ENCODE measurements at regions not wholly inside any gene's neighbourhood (a gene's known extent, or its start where the extent isn't known, plus 50 kb on each side); places are given as distances from the start of the nearest gene placed in this dataset.

- Histone ChIP-seq H3K27ac (no peak overlapping the region), H2AFZ (no peak overlapping the region)
- 83% methylated on average over 9 of the region's 9 CpGs for WGBS (ENCODE audit: low lambda C conversion rate, missing lambda C conversion rate)
These were observed 472.1 kb downstream of the FOXO1 start for GRCh38 chr13:40194224-40194806.

GRCh38 chr13:40197049-40197448, 469.4 kb downstream of the FOXO1 start:
- H3K4me2 ChIP-seq = no peak overlapping the region
- no peaks in the 10 kb centered on the region for H4K20me1 ChIP-seq (ENCODE audit: insufficient read depth, poor library complexity, severe bottlenecking)
- no peak overlapping the region for H3K27ac ChIP-seq
- no peak for DNase-seq (ENCODE audit: low spot score)
- no peaks in the 10 kb centered on the region for H3K27me3 ChIP-seq
- H3K4me3 ChIP-seq = no peak overlapping the region
- H3K36me3 ChIP-seq (replicated peaks; ENCODE audit: insufficient read depth, low read depth) = no peaks in the 10 kb centered on the region
- H2AFZ ChIP-seq = no peak overlapping the region
- H3K4me1 ChIP-seq (ENCODE audit: insufficient read depth) = no peaks in the 10 kb centered on the region
- no peaks in the 10 kb centered on the region for H3K9me3 ChIP-seq (ENCODE audit: low read depth)
- WGBS (ENCODE audit: low lambda C conversion rate, missing lambda C conversion rate) = 95% methylated on average over 8 of the region's 8 CpGs
- H3K9me2 ChIP-seq (replicated peaks; ENCODE audit: insufficient read depth) = no peaks in the 10 kb centered on the region
- H3K79me2 ChIP-seq = no peaks in the 10 kb centered on the region
- no peak for TF ChIP-seq EZH2 (IDR thresholded peaks at IDR 0.05; ENCODE audit: borderline replicate concordance)
- no peak for TF ChIP-seq EZH2phosphoT487 (IDR thresholded peaks at IDR 0.05; ENCODE audit: low read depth, severe bottlenecking, unreplicated experiment)
- TF ChIP-seq, protein P1, sequence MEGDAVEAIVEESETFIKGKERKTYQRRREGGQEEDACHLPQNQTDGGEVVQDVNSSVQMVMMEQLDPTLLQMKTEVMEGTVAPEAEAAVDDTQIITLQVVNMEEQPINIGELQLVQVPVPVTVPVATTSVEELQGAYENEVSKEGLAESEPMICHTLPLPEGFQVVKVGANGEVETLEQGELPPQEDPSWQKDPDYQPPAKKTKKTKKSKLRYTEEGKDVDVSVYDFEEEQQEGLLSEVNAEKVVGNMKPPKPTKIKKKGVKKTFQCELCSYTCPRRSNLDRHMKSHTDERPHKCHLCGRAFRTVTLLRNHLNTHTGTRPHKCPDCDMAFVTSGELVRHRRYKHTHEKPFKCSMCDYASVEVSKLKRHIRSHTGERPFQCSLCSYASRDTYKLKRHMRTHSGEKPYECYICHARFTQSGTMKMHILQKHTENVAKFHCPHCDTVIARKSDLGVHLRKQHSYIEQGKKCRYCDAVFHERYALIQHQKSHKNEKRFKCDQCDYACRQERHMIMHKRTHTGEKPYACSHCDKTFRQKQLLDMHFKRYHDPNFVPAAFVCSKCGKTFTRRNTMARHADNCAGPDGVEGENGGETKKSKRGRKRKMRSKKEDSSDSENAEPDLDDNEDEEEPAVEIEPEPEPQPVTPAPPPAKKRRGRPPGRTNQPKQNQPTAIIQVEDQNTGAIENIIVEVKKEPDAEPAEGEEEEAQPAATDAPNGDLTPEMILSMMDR (IDR thresholded peaks at IDR 0.05; ENCODE audit: poor library complexity) = no peak

More at GRCh38 chr13:40194224-40194806, 472.1 kb downstream of the FOXO1 start:
- peaks cover 20% of the 10 kb centered on the region for H3K4me1 ChIP-seq (ENCODE audit: insufficient read depth)
- H3K4me3 ChIP-seq = no peak overlapping the region
- no peaks in the 10 kb centered on the region for H3K9me3 ChIP-seq (ENCODE audit: low read depth)
- H3K27me3 ChIP-seq = no peaks in the 10 kb centered on the region
- H3K79me2 ChIP-seq = no peaks in the 10 kb centered on the region
- DNase-seq (ENCODE audit: low spot score) = no peak
- no peaks in the 10 kb centered on the region for H4K20me1 ChIP-seq (ENCODE audit: insufficient read depth, poor library complexity, severe bottlenecking)
- TF ChIP-seq EZH2phosphoT487 (IDR thresholded peaks at IDR 0.05; ENCODE audit: low read depth, severe bottlenecking, unreplicated experiment) (no peak), EZH2 (IDR thresholded peaks at IDR 0.05; ENCODE audit: borderline replicate concordance) (no peak)
- TF ChIP-seq, protein P1 (IDR thresholded peaks at IDR 0.05; ENCODE audit: poor library complexity) = no peak
- no peaks in the 10 kb centered on the region for H3K36me3 ChIP-seq (replicated peaks; ENCODE audit: insufficient read depth, low read depth)
- no peaks in the 10 kb centered on the region for H3K9me2 ChIP-seq (replicated peaks; ENCODE audit: insufficient read depth)
- H3K4me2 ChIP-seq = no peak overlapping the region

DNA sequence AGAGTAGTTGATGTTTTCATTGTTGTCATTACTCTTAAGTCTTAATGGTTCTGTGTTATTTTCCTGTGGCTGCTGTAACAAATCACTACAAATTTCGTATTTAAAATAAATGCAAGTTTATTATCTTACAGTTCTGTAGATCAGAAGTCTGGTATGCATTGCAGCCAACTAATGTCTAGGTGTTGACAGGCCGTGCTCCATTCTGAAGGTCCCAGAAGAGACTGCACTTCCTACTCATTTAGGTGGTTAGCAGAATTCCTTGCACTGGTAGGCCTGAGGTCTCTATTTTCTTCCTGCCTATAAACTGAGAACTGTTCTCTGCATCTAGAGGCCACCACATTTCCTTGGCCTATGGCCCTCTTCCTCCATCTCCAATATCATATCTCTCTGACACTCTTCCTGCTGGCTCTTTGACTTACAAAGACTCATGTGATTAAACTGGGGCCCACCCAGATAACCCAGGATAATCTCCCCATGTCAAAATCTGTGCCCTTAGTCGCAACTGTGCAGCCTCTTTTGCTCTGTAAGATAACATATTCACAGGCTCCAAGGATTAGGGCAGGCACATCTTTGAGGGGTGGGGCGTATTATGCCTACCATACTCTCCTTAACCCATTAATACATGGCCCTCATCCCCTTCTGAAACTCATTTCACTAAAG, 468.4 kb downstream of the FOXO1 start:
- Histone ChIP-seq H2AFZ (no peak overlapping the region), H4K20me1 (ENCODE audit: insufficient read depth, poor library complexity, severe bottlenecking) (no peaks in the 10 kb centered on the region), H3K4me3 (no peak overlapping the region), H3K27me3 (no peaks in the 10 kb centered on the region), H3K4me2 (no peak overlapping the region), H3K4me1 (ENCODE audit: insufficient read depth) (no peaks in the 10 kb centered on the region), H3K79me2 (no peaks in the 10 kb centered on the region), H3K27ac (no peak overlapping the region), H3K36me3 (replicated peaks; ENCODE audit: insufficient read depth, low read depth) (no peaks in the 10 kb centered on the region), H3K9me3 (ENCODE audit: low read depth) (no peaks in the 10 kb centered on the region), H3K9me2 (replicated peaks; ENCODE audit: insufficient read depth) (no peaks in the 10 kb centered on the region)
- WGBS (ENCODE audit: low lambda C conversion rate, missing lambda C conversion rate) = 83% methylated on average over 4 of the region's 4 CpGs
- TF ChIP-seq, protein P1 (IDR thresholded peaks at IDR 0.05; ENCODE audit: poor library complexity) = no peak
- TF ChIP-seq EZH2phosphoT487 (IDR thresholded peaks at IDR 0.05; ENCODE audit: low read depth, severe bottlenecking, unreplicated experiment) (no peak), EZH2 (IDR thresholded peaks at IDR 0.05; ENCODE audit: borderline replicate concordance) (no peak)
- DNase-seq (ENCODE audit: low spot score) = no peak
